SKM-1 treated with dmso at 0.1 percent for 144 hours (cell line): ENCODE measurements at regions not wholly inside any gene's neighbourhood (a gene's known extent, or its start where the extent isn't known, plus 50 kb on each side); places are given as distances from the start of the nearest gene placed in this dataset.

Experiments used
- DNase-seq: peaks from one replicate; lab custom pipeline; 2025; ENCODE audit not compliant: unreplicated experiment; lab: John Stamatoyannopoulos, UW

GRCh38 chr22:48112687-48113521 is 1350.5 kb downstream of the TBC1D22A start:
- no peak for DNase-seq

GRCh38 chr22:48106715-48107259 is 1344.3 kb downstream of the TBC1D22A start:
- DNase-seq: no peak

GRCh38 chr22:48106215-48106614 is 1343.8 kb downstream of the TBC1D22A start:
- no peak for DNase-seq

- no peak for DNase-seq
These were observed 1342.8 kb downstream of the TBC1D22A start for GRCh38 chr22:48105259-48105658.

GRCh38 chr22:48104766-48105165 is 1342.3 kb downstream of the TBC1D22A start:
- no peak for DNase-seq

GRCh38 chr22:48104102-48104738 is 1341.8 kb downstream of the TBC1D22A start:
- no peak for DNase-seq

GRCh38 chr22:48103126-48103875 is 1340.9 kb downstream of the TBC1D22A start:
- DNase-seq: no peak

GRCh38 chr22:48102581-48102980 is 1340.1 kb downstream of the TBC1D22A start:
- DNase-seq: no peak

- no peak for DNase-seq
These were observed 1339.3 kb downstream of the TBC1D22A start for GRCh38 chr22:48101704-48102103.

- DNase-seq: no peak
These were observed 1338.4 kb downstream of the TBC1D22A start for GRCh38 chr22:48100685-48101417.

- no peak for DNase-seq
These were observed 1337.2 kb downstream of the TBC1D22A start for GRCh38 chr22:48099671-48100070.

GRCh38 chr22:48099251-48099650 is 1336.8 kb downstream of the TBC1D22A start:
- DNase-seq: no peak

- DNase-seq: no peak
These were observed 1336.4 kb downstream of the TBC1D22A start for GRCh38 chr22:48098921-48099245.

GRCh38 chr22:48098243-48098920 is 1335.9 kb downstream of the TBC1D22A start:
- DNase-seq: no peak

GRCh38 chr22:48097723-48098122 is 1335.3 kb downstream of the TBC1D22A start:
- DNase-seq: no peak

- no peak for DNase-seq
These were observed 1334.6 kb downstream of the TBC1D22A start for GRCh38 chr22:48096851-48097665.

GRCh38 chr22:48096411-48096810 is 1334.0 kb downstream of the TBC1D22A start:
- DNase-seq: no peak

- DNase-seq: no peak
These were observed 1331.5 kb downstream of the TBC1D22A start for GRCh38 chr22:48093981-48094380.

GRCh38 chr22:48092866-48093265 is 1330.4 kb downstream of the TBC1D22A start:
- no peak for DNase-seq
